T-cell (primary cell): ENCODE measurements at regions not wholly inside any gene's neighbourhood (a gene's known extent, or its start where the extent isn't known, plus 50 kb on each side); places are given as distances from the start of the nearest gene placed in this dataset.

Source experiments
- ATAC-seq, 4 experiments: fragments of 200-7000 bp in 3 of 4; fragments of 150-1000 bp in 1 of 4; cut with Tn5 transposase; replicated peaks in 1 of 4; 1 replicate in 3 of 4; 2 replicates in 1 of 4; pipeline ENCODE4 v1.10.0; 2021; ENCODE audit warnings: moderate library complexity in 3 of 4, mild to moderate bottlenecking in 2 of 4, moderate number of reproducible peaks in 1 of 4
- CTCF ChIA-PET, 2 donors: fragments of 300-600 bp; sonication (Branson Sonifier 250); formaldehyde crosslinking; loops; one replicate each; lab custom pipeline; 2022; ENCODE audit warnings: antibody characterized with exemption in 2 of 2; lab: Charles Lee
- POLR2A ChIA-PET, 2 donors: fragments of 300-600 bp; sonication (Branson Sonifier 250); formaldehyde crosslinking; loops; one replicate each; lab custom pipeline; 2022; ENCODE audit warnings: antibody characterized with exemption in 2 of 2; lab: Charles Lee
- DNase-seq, 35 experiments: peaks; one replicate each; pipeline versions ENCODE4 v3.0.0 to v3.0.0-alpha.2; 2013 to 2023
- H3K27ac ChIP-seq: one replicate; pipeline ENCODE4 v1.5.1; 2013; ENCODE audit warnings: low read length
- H3K27me3 ChIP-seq, 2 experiments: replicated peaks in 1 of 2; 1 replicate in 1 of 2; 2 replicates in 1 of 2; pipeline versions ENCODE4 v1.6.1 to v1.7.0; 2013; ENCODE audit warnings: low read length in 1 of 2, mixed read lengths in 1 of 2; ENCODE audit not compliant: control insufficient read depth in 2 of 2, insufficient read depth in 2 of 2; ENCODE audit errors: extremely low read depth in 1 of 2
- H3K36me3 ChIP-seq, 2 donors: 1 replicate in 1 of 2; 2 replicates in 1 of 2; pipeline versions ENCODE4 v1.6.1 to v1.7.0; 2013; ENCODE audit warnings: low read length in 1 of 2; ENCODE audit not compliant: control insufficient read depth in 2 of 2, insufficient read depth in 1 of 2; ENCODE audit errors: extremely low read depth in 1 of 2
- H3K4me1 ChIP-seq, 2 experiments: 1 replicate in 1 of 2; 2 replicates in 1 of 2; pipeline versions ENCODE4 v1.6.1 to v1.7.0; 2013; ENCODE audit warnings: low read length in 2 of 2, mixed read lengths in 1 of 2; ENCODE audit not compliant: insufficient read depth in 2 of 2, control insufficient read depth in 1 of 2; ENCODE audit errors: extremely low read depth in 1 of 2
- H3K4me3 ChIP-seq, 2 donors: 1 replicate in 1 of 2; 2 replicates in 1 of 2; pipeline versions ENCODE4 v1.5.1 to v1.7.0; 2013; ENCODE audit warnings: mild to moderate bottlenecking in 2 of 2, low read length in 1 of 2, moderate library complexity in 1 of 2; ENCODE audit not compliant: control insufficient read depth in 1 of 2; ENCODE audit errors: extremely low read depth in 1 of 2
- H3K9me3 ChIP-seq: 2 replicates; pipeline ENCODE4 v1.7.0; 2013
- H3K27ac Mint-ChIP-seq, 2 donors: one replicate each; pipeline ENCODE4 v1.8.0; 2020 to 2021; ENCODE audit warnings: mild to moderate bottlenecking in 2 of 2, mixed read lengths in 2 of 2
- H3K27me3 Mint-ChIP-seq, 2 donors: one replicate each; pipeline ENCODE4 v1.8.0; 2021 to 2022; ENCODE audit warnings: mixed read lengths in 2 of 2
- H3K36me3 Mint-ChIP-seq: one replicate; pipeline ENCODE4 v1.8.0; 2021; ENCODE audit warnings: mixed read lengths
- H3K4me1 Mint-ChIP-seq, 3 donors: one replicate each; pipeline ENCODE4 v1.8.0; 2020 to 2022; ENCODE audit warnings: mixed read lengths in 3 of 3, mild to moderate bottlenecking in 1 of 3
- H3K4me3 Mint-ChIP-seq, 3 donors: one replicate each; pipeline ENCODE4 v1.8.0; 2020 to 2022; ENCODE audit warnings: mild to moderate bottlenecking in 3 of 3, mixed read lengths in 3 of 3, moderate library complexity in 3 of 3
- H3K9me3 Mint-ChIP-seq, 3 donors: one replicate each; pipeline ENCODE4 v1.8.0; 2020 to 2022; ENCODE audit warnings: mixed read lengths in 3 of 3
- WGBS: methylation state at CpG from one replicate; pipeline ENCODE4 v1.1.5; 2013; ENCODE audit warnings: missing lambda C conversion rate; ENCODE audit not compliant: insufficient coverage; 5-methylcytosine and 5-hydroxymethylcytosine counted together

GRCh38 chr16:49012961-49013726 is 268.5 kb downstream of the CBLN1 start:
- 67% methylated on average over 20 of the region's 21 CpGs for WGBS
- no peaks in the 10 kb centered on the region for H3K36me3 Mint-ChIP-seq
- Histone ChIP-seq H3K27ac (no peak overlapping the region), H3K4me1 (no peaks in the 10 kb centered on the region), H3K36me3 (no peaks in the 10 kb centered on the region), H3K27me3 (no peaks in the 10 kb centered on the region), H3K4me3 (no peak overlapping the region), H3K9me3 (no peaks in the 10 kb centered on the region)
- DNase-seq = no peak
- CTCF ChIA-PET = no interaction called here
- POLR2A ChIA-PET = no interaction called here
- no peak for ATAC-seq
- no peak overlapping the region for H3K27ac Mint-ChIP-seq
- H3K9me3 Mint-ChIP-seq = peaks cover 0 to 13% (median 0%) of the 10 kb centered on the region in 3 donors
- no peak overlapping the region for H3K4me3 Mint-ChIP-seq
- H3K4me1 Mint-ChIP-seq = no peaks in the 10 kb centered on the region
- H3K27me3 Mint-ChIP-seq = peaks cover 0 to 8% of the 10 kb centered on the region in 2 donors

- DNase-seq = no peak
- H3K9me3 ChIP-seq = no peaks in the 10 kb centered on the region
- H3K27ac ChIP-seq = no peak overlapping the region
- H3K4me3 Mint-ChIP-seq = no peak overlapping the region
- ATAC-seq = no peak
- POLR2A ChIA-PET = no interaction called here
- H3K4me3 ChIP-seq = no peak overlapping the region
- no peak overlapping the region for H3K27ac Mint-ChIP-seq
- CTCF ChIA-PET = no interaction called here
- H3K36me3 ChIP-seq = no peaks in the 10 kb centered on the region
- H3K36me3 Mint-ChIP-seq = no peaks in the 10 kb centered on the region
- no peaks in the 10 kb centered on the region for H3K27me3 ChIP-seq
- H3K9me3 Mint-ChIP-seq = peaks cover 0 to 13% (median 0%) of the 10 kb centered on the region in 3 donors
- no peaks in the 10 kb centered on the region for H3K4me1 Mint-ChIP-seq
- WGBS = no CpG with 5 or more reads among the region's 2 CpGs
- no peaks in the 10 kb centered on the region for H3K4me1 ChIP-seq
- peaks cover 0 to 8% of the 10 kb centered on the region in 2 donors for H3K27me3 Mint-ChIP-seq
Measured at GRCh38 chr16:49011901-49012300, 269.7 kb downstream of the CBLN1 start.

GRCh38 chr16:49010879-49011278 is 270.8 kb downstream of the CBLN1 start:
- 76% methylated on average over 7 of the region's 7 CpGs for WGBS
- no peaks in the 10 kb centered on the region for H3K4me1 Mint-ChIP-seq
- no peak overlapping the region for H3K4me3 ChIP-seq
- no peak for DNase-seq
- ChIA-PET CTCF (interaction anchor here in 1 of 2 donors (0.6 kb wide), 1 partner anchor 11 kb away, joined by 3 read pairs; no protein-coding TSS in a partner anchor), POLR2A (no interaction called here)
- peaks cover 0 to 8% of the 10 kb centered on the region in 2 donors for H3K27me3 Mint-ChIP-seq
- no peaks in the 10 kb centered on the region for H3K4me1 ChIP-seq
- peaks cover 0 to 17% (median 4%) of the 10 kb centered on the region in 3 donors for H3K9me3 Mint-ChIP-seq
- no peak overlapping the region for H3K27ac ChIP-seq
- H3K4me3 Mint-ChIP-seq = no peak overlapping the region
- H3K36me3 ChIP-seq = no peaks in the 10 kb centered on the region
- H3K27ac Mint-ChIP-seq = no peak overlapping the region
- H3K27me3 ChIP-seq = no peaks in the 10 kb centered on the region
- no peaks in the 10 kb centered on the region for H3K9me3 ChIP-seq
- H3K36me3 Mint-ChIP-seq = no peaks in the 10 kb centered on the region
- ATAC-seq = no peak

- ChIA-PET POLR2A (no interaction called here), CTCF (interaction anchor here in 1 of 2 donors (0.6 kb wide), 1 partner anchor 11 kb away, joined by 3 read pairs; no protein-coding TSS in a partner anchor)
- ATAC-seq (no peak), DNase-seq (no peak)
- no peaks in the 10 kb centered on the region for H3K4me1 Mint-ChIP-seq
- Histone ChIP-seq H3K27me3 (no peaks in the 10 kb centered on the region), H3K4me3 (no peak overlapping the region), H3K36me3 (no peaks in the 10 kb centered on the region), H3K4me1 (no peaks in the 10 kb centered on the region), H3K27ac (no peak overlapping the region), H3K9me3 (no peaks in the 10 kb centered on the region)
- no peak overlapping the region for H3K27ac Mint-ChIP-seq
- no peak overlapping the region for H3K4me3 Mint-ChIP-seq
- no peaks in the 10 kb centered on the region for H3K36me3 Mint-ChIP-seq
- 73% methylated on average over 6 of the region's 8 CpGs for WGBS
- H3K9me3 Mint-ChIP-seq = peaks cover 0 to 18% (median 4%) of the 10 kb centered on the region in 3 donors
- H3K27me3 Mint-ChIP-seq = peaks cover 0 to 8% of the 10 kb centered on the region in 2 donors
Measured at GRCh38 chr16:49010396-49010795, 271.2 kb downstream of the CBLN1 start.

GRCh38 chr16:49009204-49009603 is 272.4 kb downstream of the CBLN1 start:
- H3K9me3 Mint-ChIP-seq = peaks cover 0 to 16% (median 4%) of the 10 kb centered on the region in 3 donors
- ATAC-seq = no peak
- POLR2A ChIA-PET = no interaction called here
- H3K4me1 Mint-ChIP-seq = no peaks in the 10 kb centered on the region
- Histone ChIP-seq H3K27ac (no peak overlapping the region), H3K27me3 (no peaks in the 10 kb centered on the region), H3K4me1 (no peaks in the 10 kb centered on the region), H3K4me3 (no peak overlapping the region), H3K9me3 (no peaks in the 10 kb centered on the region), H3K36me3 (no peaks in the 10 kb centered on the region)
- no peak overlapping the region for H3K27ac Mint-ChIP-seq
- no peak for DNase-seq
- CTCF ChIA-PET = no interaction called here
- H3K4me3 Mint-ChIP-seq = no peak overlapping the region
- H3K27me3 Mint-ChIP-seq = peaks cover 0 to 3% of the 10 kb centered on the region in 2 donors
- no peaks in the 10 kb centered on the region for H3K36me3 Mint-ChIP-seq
- no CpG with 5 or more reads among the region's 1 CpG for WGBS

GRCh38 chr16:49003992-49004391 is 277.6 kb downstream of the CBLN1 start:
- H3K27me3 ChIP-seq = peaks cover 0 to 6% of the 10 kb centered on the region in 2 experiments
- H3K4me3 ChIP-seq = no peak overlapping the region
- 45% methylated on average over 3 of the region's 4 CpGs for WGBS
- Mint-ChIP-seq H3K4me3 (no peak overlapping the region), H3K4me1 (no peaks in the 10 kb centered on the region), H3K27ac (no peak overlapping the region), H3K36me3 (no peaks in the 10 kb centered on the region), H3K9me3 (peaks cover 0 to 11% (median 7%) of the 10 kb centered on the region in 3 donors), H3K27me3 (no peaks in the 10 kb centered on the region)
- no peaks in the 10 kb centered on the region for H3K4me1 ChIP-seq
- H3K27ac ChIP-seq = no peak overlapping the region
- no peak for DNase-seq
- ATAC-seq = no peak
- CTCF ChIA-PET = no interaction called here
- H3K36me3 ChIP-seq = no peaks in the 10 kb centered on the region
- no peaks in the 10 kb centered on the region for H3K9me3 ChIP-seq
- POLR2A ChIA-PET = no interaction called here
